ENCODE measurements at regions not wholly inside any gene's neighbourhood (a gene's known extent, or its start where the extent isn't known, plus 50 kb on each side); places are given as distances from the start of the nearest gene placed in this dataset.

DNA sequence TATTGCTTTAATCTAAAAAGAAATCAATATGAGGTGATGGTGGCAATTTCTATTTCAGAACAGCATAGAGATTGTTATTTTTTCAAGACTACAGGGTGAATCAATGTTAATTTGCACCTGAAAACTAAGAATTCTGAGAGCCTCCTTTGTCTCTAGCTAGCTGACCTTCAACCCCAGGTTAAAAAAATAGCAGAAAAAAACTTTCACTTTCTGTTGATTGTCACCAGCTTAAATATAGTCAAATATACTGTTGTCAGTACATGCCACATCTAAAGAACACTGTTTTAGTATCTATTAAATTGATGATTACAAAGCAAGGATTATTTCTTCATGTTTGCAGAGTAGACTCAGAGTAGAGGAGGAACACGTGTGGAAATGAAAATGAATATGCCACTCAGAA, 1371.4 kb downstream of the MAT2B start:
- Histone ChIP-seq H2AK5ac (ENCODE audit: low read length) (no peak overlapping the region), H3K9me3 (ENCODE audit: insufficient read depth, low read depth, low read length) (no peaks in the 10 kb centered on the region), H2BK5ac (ENCODE audit: low read depth, low read length, poor library complexity) (no peak overlapping the region), H3K23ac (ENCODE audit: low read length) (no peak overlapping the region), H3K4me1 (ENCODE audit: control insufficient read depth in 1 of 2, insufficient read depth in 2 of 2, low read length in 2 of 2) (no peaks in the 10 kb centered on the region), H4K12ac (ENCODE audit: low read depth, low read length) (no peak overlapping the region), H2AFZ (ENCODE audit: insufficient read depth, low read length, poor library complexity) (no peak overlapping the region), H3K4ac (ENCODE audit: low read depth, low read length) (no peak overlapping the region), H2BK12ac (ENCODE audit: low read length) (no peak overlapping the region), H3K4me3 (ENCODE audit: low read depth, low read length) (no peak overlapping the region), H3K18ac (ENCODE audit: low read length) (no peak overlapping the region), H3K27ac (ENCODE audit: low read depth, low read length) (no peak overlapping the region), H3K14ac (ENCODE audit: low read length) (no peak overlapping the region), H3K4me2 (ENCODE audit: low read length) (no peak overlapping the region), H3K79me1 (ENCODE audit: low read length) (no peaks in the 10 kb centered on the region), H4K8ac (ENCODE audit: low read depth, low read length) (no peak overlapping the region), H3K36me3 (ENCODE audit: control insufficient read depth in 1 of 2, insufficient read depth in 2 of 2, low read length in 2 of 2) (no peaks in the 10 kb centered on the region), H3K27me3 (ENCODE audit: insufficient read depth, low read length) (no peaks in the 10 kb centered on the region), H4K91ac (ENCODE audit: low read depth, low read length) (no peak overlapping the region), H3K79me2 (ENCODE audit: control insufficient read depth, insufficient read depth, low read length, poor library complexity) (no peaks in the 10 kb centered on the region), H2BK120ac (ENCODE audit: insufficient read depth, low read length, poor library complexity) (no peak overlapping the region), H3K9ac (ENCODE audit: low read length) (no peak overlapping the region)
- DNase-seq: no peak
- no CpG with 5 or more reads among the region's 1 CpG for WGBS (ENCODE audit: extremely low coverage, insufficient coverage, insufficient read length)

GRCh38 chr5:164881442-164881841, 1376.0 kb downstream of the MAT2B start:
- H3K18ac ChIP-seq (ENCODE audit: low read length): no peak overlapping the region
- H3K36me3 ChIP-seq (ENCODE audit: control insufficient read depth in 1 of 2, insufficient read depth in 2 of 2, low read length in 2 of 2): no peaks in the 10 kb centered on the region
- H3K4me3 ChIP-seq (ENCODE audit: low read depth, low read length): no peak overlapping the region
- WGBS (ENCODE audit: extremely low coverage, insufficient coverage, insufficient read length): no CpG with 5 or more reads among the region's 12 CpGs
- H4K91ac ChIP-seq (ENCODE audit: low read depth, low read length): no peak overlapping the region
- no peak overlapping the region for H3K9ac ChIP-seq (ENCODE audit: low read length)
- no peaks in the 10 kb centered on the region for H3K4me1 ChIP-seq (ENCODE audit: control insufficient read depth in 1 of 2, insufficient read depth in 2 of 2, low read length in 2 of 2)
- no peak overlapping the region for H2BK5ac ChIP-seq (ENCODE audit: low read depth, low read length, poor library complexity)
- DNase-seq: no peak
- H2AFZ ChIP-seq (ENCODE audit: insufficient read depth, low read length, poor library complexity): no peak overlapping the region
- H3K27me3 ChIP-seq (ENCODE audit: insufficient read depth, low read length): no peaks in the 10 kb centered on the region
- H3K27ac ChIP-seq (ENCODE audit: low read depth, low read length): no peak overlapping the region
- no peak overlapping the region for H2BK120ac ChIP-seq (ENCODE audit: insufficient read depth, low read length, poor library complexity)
- H3K79me2 ChIP-seq (ENCODE audit: control insufficient read depth, insufficient read depth, low read length, poor library complexity): no peaks in the 10 kb centered on the region
- no peak overlapping the region for H3K23ac ChIP-seq (ENCODE audit: low read length)
- no peak overlapping the region for H3K14ac ChIP-seq (ENCODE audit: low read length)
- no peak overlapping the region for H3K4ac ChIP-seq (ENCODE audit: low read depth, low read length)
- no peak overlapping the region for H4K8ac ChIP-seq (ENCODE audit: low read depth, low read length)
- no peaks in the 10 kb centered on the region for H3K9me3 ChIP-seq (ENCODE audit: insufficient read depth, low read depth, low read length)
- H4K12ac ChIP-seq (ENCODE audit: low read depth, low read length): no peak overlapping the region
- no peaks in the 10 kb centered on the region for H3K79me1 ChIP-seq (ENCODE audit: low read length)
- no peak overlapping the region for H2AK5ac ChIP-seq (ENCODE audit: low read length)
- H2BK12ac ChIP-seq (ENCODE audit: low read length): no peak overlapping the region
- H3K4me2 ChIP-seq (ENCODE audit: low read length): no peak overlapping the region

GRCh38 chr5:164885179-164885578, 1379.8 kb downstream of the MAT2B start:
- Histone ChIP-seq H2BK120ac (ENCODE audit: insufficient read depth, low read length, poor library complexity) (no peak overlapping the region), H3K9me3 (ENCODE audit: insufficient read depth, low read depth, low read length) (no peaks in the 10 kb centered on the region), H2BK5ac (ENCODE audit: low read depth, low read length, poor library complexity) (no peak overlapping the region), H3K4ac (ENCODE audit: low read depth, low read length) (no peak overlapping the region), H3K27me3 (ENCODE audit: insufficient read depth, low read length) (no peaks in the 10 kb centered on the region), H3K14ac (ENCODE audit: low read length) (no peak overlapping the region), H3K4me2 (ENCODE audit: low read length) (no peak overlapping the region), H3K79me2 (ENCODE audit: control insufficient read depth, insufficient read depth, low read length, poor library complexity) (no peaks in the 10 kb centered on the region), H2AK5ac (ENCODE audit: low read length) (no peak overlapping the region), H3K4me1 (ENCODE audit: control insufficient read depth in 1 of 2, insufficient read depth in 2 of 2, low read length in 2 of 2) (no peaks in the 10 kb centered on the region), H2BK12ac (ENCODE audit: low read length) (no peak overlapping the region), H3K4me3 (ENCODE audit: low read depth, low read length) (no peak overlapping the region), H3K79me1 (ENCODE audit: low read length) (no peaks in the 10 kb centered on the region), H4K8ac (ENCODE audit: low read depth, low read length) (no peak overlapping the region), H3K9ac (ENCODE audit: low read length) (no peak overlapping the region), H2AFZ (ENCODE audit: insufficient read depth, low read length, poor library complexity) (no peak overlapping the region), H3K18ac (ENCODE audit: low read length) (no peak overlapping the region), H3K27ac (ENCODE audit: low read depth, low read length) (no peak overlapping the region), H3K23ac (ENCODE audit: low read length) (no peak overlapping the region), H3K36me3 (ENCODE audit: control insufficient read depth in 1 of 2, insufficient read depth in 2 of 2, low read length in 2 of 2) (no peaks in the 10 kb centered on the region), H4K91ac (ENCODE audit: low read depth, low read length) (no peak overlapping the region), H4K12ac (ENCODE audit: low read depth, low read length) (no peak overlapping the region)
- no peak for DNase-seq
- no CpG with 5 or more reads among the region's 3 CpGs for WGBS (ENCODE audit: extremely low coverage, insufficient coverage, insufficient read length)

DNA sequence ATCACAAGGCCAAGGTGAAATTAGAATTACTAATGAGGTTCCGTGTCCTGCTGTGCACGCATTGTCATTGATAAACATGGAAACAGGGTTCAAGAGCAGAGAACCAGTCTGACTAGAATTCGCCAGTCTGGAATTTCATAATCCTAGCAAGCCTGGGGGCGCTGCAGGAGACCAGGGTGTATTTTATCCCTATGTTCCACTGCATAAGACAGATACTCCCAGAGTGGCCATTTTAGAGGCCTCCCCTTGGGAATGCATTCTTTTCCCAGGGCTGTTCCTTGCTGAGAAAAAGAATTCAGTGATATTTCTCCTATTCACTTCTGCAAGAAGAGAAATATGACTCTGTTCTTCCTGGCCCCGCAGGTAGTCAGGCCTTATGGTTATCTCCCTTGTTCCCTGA, 1387.7 kb downstream of the MAT2B start:
- no peak overlapping the region for H3K18ac ChIP-seq (ENCODE audit: low read length)
- H2AK5ac ChIP-seq (ENCODE audit: low read length): no peak overlapping the region
- H2BK12ac ChIP-seq (ENCODE audit: low read length): no peak overlapping the region
- H3K27me3 ChIP-seq (ENCODE audit: insufficient read depth, low read length): no peaks in the 10 kb centered on the region
- no peak overlapping the region for H2BK120ac ChIP-seq (ENCODE audit: insufficient read depth, low read length, poor library complexity)
- H4K8ac ChIP-seq (ENCODE audit: low read depth, low read length): no peak overlapping the region
- no peak overlapping the region for H3K14ac ChIP-seq (ENCODE audit: low read length)
- DNase-seq: no peak
- no peak overlapping the region for H4K12ac ChIP-seq (ENCODE audit: low read depth, low read length)
- no peak overlapping the region for H3K27ac ChIP-seq (ENCODE audit: low read depth, low read length)
- no peaks in the 10 kb centered on the region for H3K79me1 ChIP-seq (ENCODE audit: low read length)
- H3K36me3 ChIP-seq (ENCODE audit: control insufficient read depth in 1 of 2, insufficient read depth in 2 of 2, low read length in 2 of 2): no peaks in the 10 kb centered on the region
- no peaks in the 10 kb centered on the region for H3K9me3 ChIP-seq (ENCODE audit: insufficient read depth, low read depth, low read length)
- H3K4me1 ChIP-seq (ENCODE audit: control insufficient read depth in 1 of 2, insufficient read depth in 2 of 2, low read length in 2 of 2): no peaks in the 10 kb centered on the region
- H3K9ac ChIP-seq (ENCODE audit: low read length): no peak overlapping the region
- H3K4ac ChIP-seq (ENCODE audit: low read depth, low read length): no peak overlapping the region
- H3K4me3 ChIP-seq (ENCODE audit: low read depth, low read length): no peak overlapping the region
- H3K23ac ChIP-seq (ENCODE audit: low read length): no peak overlapping the region
- no peak overlapping the region for H3K4me2 ChIP-seq (ENCODE audit: low read length)
- H4K91ac ChIP-seq (ENCODE audit: low read depth, low read length): no peak overlapping the region
- H2BK5ac ChIP-seq (ENCODE audit: low read depth, low read length, poor library complexity): no peak overlapping the region
- H3K79me2 ChIP-seq (ENCODE audit: control insufficient read depth, insufficient read depth, low read length, poor library complexity): no peaks in the 10 kb centered on the region
- H2AFZ ChIP-seq (ENCODE audit: insufficient read depth, low read length, poor library complexity): no peak overlapping the region
- WGBS (ENCODE audit: extremely low coverage, insufficient coverage, insufficient read length): no CpG with 5 or more reads among the region's 5 CpGs

GRCh38 chr5:164898705-164899104, 1393.3 kb downstream of the MAT2B start:
- Histone ChIP-seq H4K12ac (ENCODE audit: low read depth, low read length) (no peak overlapping the region), H3K9me3 (ENCODE audit: insufficient read depth, low read depth, low read length) (no peaks in the 10 kb centered on the region), H2AFZ (ENCODE audit: insufficient read depth, low read length, poor library complexity) (no peak overlapping the region), H2BK120ac (ENCODE audit: insufficient read depth, low read length, poor library complexity) (no peak overlapping the region), H3K79me1 (ENCODE audit: low read length) (no peaks in the 10 kb centered on the region), H3K4ac (ENCODE audit: low read depth, low read length) (no peak overlapping the region), H3K36me3 (ENCODE audit: control insufficient read depth in 1 of 2, insufficient read depth in 2 of 2, low read length in 2 of 2) (no peaks in the 10 kb centered on the region), H3K23ac (ENCODE audit: low read length) (no peak overlapping the region), H3K9ac (ENCODE audit: low read length) (no peak overlapping the region), H4K8ac (ENCODE audit: low read depth, low read length) (no peak overlapping the region), H3K4me2 (ENCODE audit: low read length) (no peak overlapping the region), H3K4me1 (ENCODE audit: control insufficient read depth in 1 of 2, insufficient read depth in 2 of 2, low read length in 2 of 2) (no peaks in the 10 kb centered on the region), H3K14ac (ENCODE audit: low read length) (no peak overlapping the region), H3K4me3 (ENCODE audit: low read depth, low read length) (no peak overlapping the region), H2BK5ac (ENCODE audit: low read depth, low read length, poor library complexity) (no peak overlapping the region), H3K27ac (ENCODE audit: low read depth, low read length) (no peak overlapping the region), H2BK12ac (ENCODE audit: low read length) (no peak overlapping the region), H4K91ac (ENCODE audit: low read depth, low read length) (no peak overlapping the region), H3K18ac (ENCODE audit: low read length) (no peak overlapping the region), H3K27me3 (ENCODE audit: insufficient read depth, low read length) (no peaks in the 10 kb centered on the region), H3K79me2 (ENCODE audit: control insufficient read depth, insufficient read depth, low read length, poor library complexity) (no peaks in the 10 kb centered on the region), H2AK5ac (ENCODE audit: low read length) (no peak overlapping the region)
- DNase-seq: no peak

Measured in trophoblast cell (in vitro differentiated cells and primary cell).